Activated effector memory CD4-positive, alpha-beta T cell treated with anti-CD3 and anti-CD28 coated beads, Interleukin-2, amount 50 U/mL, for 16 hours (primary cell): ENCODE measurements at regions not wholly inside any gene's neighbourhood (a gene's known extent, or its start where the extent isn't known, plus 50 kb on each side); places are given as distances from the start of the nearest gene placed in this dataset.
"Not testable (repeated sequence)": the region's sequence is repeated elsewhere in the genome, so short reads cannot be mapped to it uniquely, and the experiment has no call there.

Experiments
- DNase-seq: peaks from one replicate; pipeline ENCODE4 v3.0.0-alpha.2; 2020

GRCh38 chr6:112665114-112665513, 318.0 kb downstream of the RFPL4B start:
- no peak for DNase-seq

- no peak for DNase-seq
These were observed 318.7 kb downstream of the RFPL4B start for GRCh38 chr6:112665815-112666214.

- DNase-seq, result no peak
These were observed 320.3 kb downstream of the RFPL4B start for GRCh38 chr6:112667427-112667826.

- no peak for DNase-seq
These were observed 333.0 kb downstream of the RFPL4B start for GRCh38 chr6:112680091-112680490.

- no peak for DNase-seq
These were observed 334.9 kb downstream of the RFPL4B start for GRCh38 chr6:112682071-112682470.

- no peak for DNase-seq
These were observed 336.0 kb downstream of the RFPL4B start for GRCh38 chr6:112683106-112683505.

GRCh38 chr6:112683926-112684325, 336.8 kb downstream of the RFPL4B start:
- no peak for DNase-seq

GRCh38 chr6:112685521-112686220, 338.5 kb downstream of the RFPL4B start:
- not testable (repeated sequence) for DNase-seq

- not testable (repeated sequence) for DNase-seq
These were observed 341.5 kb downstream of the RFPL4B start for GRCh38 chr6:112688487-112689165.

GRCh38 chr6:112689183-112689858, 342.2 kb downstream of the RFPL4B start:
- DNase-seq, result not testable (repeated sequence)

- no peak for DNase-seq
These were observed 343.5 kb downstream of the RFPL4B start for GRCh38 chr6:112690497-112691202.

- DNase-seq, result no peak
These were observed 344.2 kb downstream of the RFPL4B start for GRCh38 chr6:112691289-112691688.

GRCh38 chr6:112695001-112695400, 347.9 kb downstream of the RFPL4B start:
- DNase-seq, result no peak

GRCh38 chr6:112697265-112697664, 350.1 kb downstream of the RFPL4B start:
- DNase-seq, result no peak

- no peak for DNase-seq
These were observed 354.1 kb downstream of the RFPL4B start for GRCh38 chr6:112701201-112701600.

GRCh38 chr6:112710710-112711109, 363.6 kb downstream of the RFPL4B start:
- no peak for DNase-seq

- no peak for DNase-seq
These were observed 366.3 kb downstream of the RFPL4B start for GRCh38 chr6:112713402-112713801.

GRCh38 chr6:112717401-112717800, 370.3 kb downstream of the RFPL4B start:
- no peak for DNase-seq

GRCh38 chr6:112717856-112718255, 370.7 kb downstream of the RFPL4B start:
- no peak for DNase-seq

- DNase-seq, result no peak
These were observed 378.5 kb downstream of the RFPL4B start for GRCh38 chr6:112725541-112726085.

- DNase-seq, result no peak
These were observed 388.0 kb downstream of the RFPL4B start for GRCh38 chr6:112735129-112735528.

GRCh38 chr6:112739766-112740165, 392.6 kb downstream of the RFPL4B start:
- DNase-seq, result no peak

GRCh38 chr6:112743323-112743722, 396.2 kb downstream of the RFPL4B start:
- DNase-seq, result no peak
